B cell (primary cell): ENCODE measurements at regions not wholly inside any gene's neighbourhood (a gene's known extent, or its start where the extent isn't known, plus 50 kb on each side); places are given as distances from the start of the nearest gene placed in this dataset.

Experiments used
- ATAC-seq: fragments of 200-7000 bp; cut with Tn5 transposase; one replicate; pipeline ENCODE4 v1.10.0; 2021; ENCODE audit warnings: low read depth, mild to moderate bottlenecking, moderate number of reproducible peaks, moderate library complexity
- CTCF ChIA-PET: fragments of 350-600 bp; sonication (Branson Sonifier 250); formaldehyde crosslinking; loops from one replicate; lab custom pipeline; 2021; ENCODE audit warnings: antibody characterized with exemption, inconsistent platforms; lab: Charles Lee
- POLR2A ChIA-PET: fragments of 350-600 bp; sonication (Branson Sonifier 250); formaldehyde crosslinking; loops from one replicate; lab custom pipeline; 2021; ENCODE audit warnings: antibody characterized with exemption; lab: Charles Lee
- DNase-seq: peaks from one replicate; pipeline ENCODE4 v3.0.0; 2013
- H2AFZ ChIP-seq: 2 replicates; pipeline ENCODE4 v1.6.1; 2012; ENCODE audit warnings: mild to moderate bottlenecking, low read depth, low read length; ENCODE audit not compliant: insufficient read depth, poor library complexity, severe bottlenecking
- H3K27ac ChIP-seq, 2 donors: 1 replicate in 1 of 2; 2 replicates in 1 of 2; pipeline ENCODE4 v1.5.1; 2012 to 2013; ENCODE audit warnings: low read length in 2 of 2, mild to moderate bottlenecking in 2 of 2, moderate library complexity in 1 of 2
- H3K27me3 ChIP-seq, 4 experiments: fragments of 200-600 bp in 1 of 4; sonication (generic) in 1 of 4; replicated peaks in 1 of 4; 1 replicate in 2 of 4; 2 replicates in 2 of 4; pipeline versions ENCODE4 v1.6.1 to v1.7.0; 2013 to 2016; ENCODE audit warnings: low read length in 3 of 4, mild to moderate bottlenecking in 2 of 4, mixed read lengths in 1 of 4, moderate library complexity in 1 of 4; ENCODE audit not compliant: insufficient read depth in 4 of 4, control insufficient read depth in 3 of 4; ENCODE audit errors: control extremely low read depth in 1 of 4
- H3K36me3 ChIP-seq, 2 experiments: replicated peaks in 1 of 2; 1 replicate in 1 of 2; 2 replicates in 1 of 2; pipeline versions ENCODE4 v1.6.1 to v1.7.1; 2013; ENCODE audit warnings: low read length in 1 of 2; ENCODE audit not compliant: insufficient read depth in 2 of 2, control insufficient read depth in 1 of 2; ENCODE audit errors: control extremely low read depth in 1 of 2, extremely low read depth in 1 of 2
- H3K4me1 ChIP-seq, 2 donors: fragments of 200-600 bp in 1 of 2; sonication (generic) in 1 of 2; 1 replicate in 1 of 2; 2 replicates in 1 of 2; pipeline versions ENCODE4 v1.5.1 to v1.6.1; 2013 to 2017; ENCODE audit warnings: low read length in 2 of 2; ENCODE audit not compliant: control insufficient read depth in 2 of 2, insufficient read depth in 2 of 2
- H3K4me2 ChIP-seq: replicated peaks from 2 replicates; pipeline ENCODE3; 2012; ENCODE audit warnings: mild to moderate bottlenecking, low read depth, low read length; ENCODE audit not compliant: poor library complexity, severe bottlenecking
- H3K4me3 ChIP-seq, 5 experiments: fragments of 200-600 bp in 1 of 5; sonication (generic) in 1 of 5; 1 replicate in 3 of 5; 2 replicates in 2 of 5; pipeline versions ENCODE4 v1.5.1 to v1.7.0; 2011 to 2016; ENCODE audit warnings: low read length in 4 of 5, mild to moderate bottlenecking in 4 of 5, low read depth in 2 of 5, control low read depth in 1 of 5, moderate library complexity in 1 of 5; ENCODE audit not compliant: insufficient read depth in 1 of 5; ENCODE audit errors: control extremely low read depth in 1 of 5, extremely low read depth in 1 of 5
- H3K79me2 ChIP-seq: fragments of 200-600 bp; sonication (generic); one replicate; pipeline ENCODE4 v1.6.0; 2016; ENCODE audit warnings: low read length; ENCODE audit not compliant: control insufficient read depth, insufficient read depth
- H3K9ac ChIP-seq: fragments of 200-600 bp; sonication (generic); 2 replicates; pipeline ENCODE4 v1.6.1; 2017; ENCODE audit warnings: mild to moderate bottlenecking, low read length, moderate library complexity
- H3K9me3 ChIP-seq, 3 donors: one replicate each; pipeline versions ENCODE4 v1.6.1 to v1.7.1; 2013; ENCODE audit warnings: low read length in 2 of 3; ENCODE audit not compliant: control insufficient read depth in 2 of 3, insufficient read depth in 1 of 3; ENCODE audit errors: control extremely low read depth in 1 of 3
- H4K20me1 ChIP-seq: 2 replicates; pipeline ENCODE4 v1.6.0; 2012; ENCODE audit warnings: mild to moderate bottlenecking, low read length; ENCODE audit not compliant: insufficient read depth, control insufficient read depth, poor library complexity, severe bottlenecking
- H3K27ac Mint-ChIP-seq: one replicate; pipeline ENCODE4 v1.8.0; 2021; ENCODE audit warnings: mixed read lengths
- H3K27me3 Mint-ChIP-seq: one replicate; pipeline ENCODE4 v1.8.0; 2021; ENCODE audit warnings: mixed read lengths
- H3K4me1 Mint-ChIP-seq: one replicate; pipeline ENCODE4 v1.8.0; 2021; ENCODE audit warnings: mixed read lengths
- H3K4me3 Mint-ChIP-seq: one replicate; pipeline ENCODE4 v1.8.0; 2021; ENCODE audit warnings: mixed read lengths
- H3K9me3 Mint-ChIP-seq: one replicate; pipeline ENCODE4 v1.8.0; 2022; ENCODE audit warnings: mixed read lengths; ENCODE audit not compliant: insufficient read depth
- CTCF ChIP-seq: fragments of 200-600 bp; IDR thresholded peaks from one replicate; pipeline ENCODE4 v1.8.0; 2022; ENCODE audit warnings: antibody characterized with exemption, mild to moderate bottlenecking
- EZH2 ChIP-seq: IDR thresholded peaks from 2 replicates; pipeline ENCODE4 v1.6.1; 2012; ENCODE audit warnings: borderline replicate concordance, low read depth, mild to moderate bottlenecking, moderate library complexity, low read length; ENCODE audit not compliant: insufficient read depth, poor library complexity, severe bottlenecking
- WGBS: methylation state at CpG from one replicate; pipeline ENCODE4 v1.1.5; 2013; ENCODE audit warnings: missing lambda C conversion rate; ENCODE audit not compliant: insufficient coverage; 5-methylcytosine and 5-hydroxymethylcytosine counted together
- intact Hi-C: fragments of 100-400 bp; cut with micrococcal nuclease; formaldehyde crosslinking; loops from one replicate; pipeline ENCODE4 v1.10.0; 2022

DNA sequence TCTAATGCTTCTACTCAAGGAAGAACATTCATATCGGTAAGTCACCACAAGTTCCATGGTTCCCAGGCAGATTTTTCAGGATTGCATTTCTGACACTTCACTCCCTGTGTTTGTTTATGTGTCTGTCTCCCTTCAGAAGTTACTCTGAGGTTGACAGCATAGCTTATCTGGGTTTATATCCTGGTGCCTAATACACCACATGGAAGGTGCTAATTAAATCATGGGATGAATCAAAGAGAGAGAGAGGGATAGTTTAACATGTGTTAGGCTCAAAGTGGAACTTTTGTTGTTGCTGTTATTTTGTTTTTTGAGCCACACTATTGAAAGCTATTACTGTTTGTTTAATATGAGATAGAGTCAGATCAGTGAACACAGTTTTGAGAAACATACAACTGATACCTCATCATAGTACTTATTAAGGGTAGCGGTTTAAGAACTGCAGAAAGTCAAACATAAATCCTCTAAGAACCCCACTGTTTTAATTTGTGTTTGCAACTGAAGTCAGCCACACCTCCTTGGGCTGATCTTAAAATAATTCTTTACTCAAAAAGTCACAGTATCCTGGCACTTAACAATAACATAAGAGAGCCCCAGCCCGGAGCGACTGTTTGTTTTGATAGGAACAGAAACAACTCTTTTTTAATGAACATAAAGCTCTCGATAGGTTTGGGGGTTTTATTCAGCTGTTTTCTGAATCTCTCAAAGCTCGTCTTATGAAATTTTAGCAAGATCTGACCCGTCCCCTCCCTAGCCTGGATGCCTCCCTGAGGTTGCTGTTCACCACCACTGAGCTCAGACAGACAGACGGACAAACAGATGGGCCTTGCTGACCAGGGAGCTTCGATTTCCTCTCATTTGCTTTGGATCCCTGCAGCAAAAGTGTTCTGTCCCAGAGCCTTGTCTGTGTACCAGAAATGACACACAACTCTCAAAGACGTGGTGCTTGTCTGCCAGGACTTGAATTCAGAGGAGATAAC, 98.3 kb upstream of the MYOCD start:
- peaks cover 4% of the 10 kb centered on the region for H3K9me3 Mint-ChIP-seq
- POLR2A ChIA-PET = no interaction called here
- TF ChIP-seq EZH2 = no peak
- no peak for TF ChIP-seq CTCF
- ATAC-seq (no peak), DNase-seq (no peak)
- H4K20me1 ChIP-seq = no peaks in the 10 kb centered on the region
- no peak overlapping the region for H3K4me3 ChIP-seq
- CTCF ChIA-PET = no interaction called here
- no peaks in the 10 kb centered on the region for H3K9me3 ChIP-seq
- H3K27ac Mint-ChIP-seq = no peak overlapping the region
- no peaks in the 10 kb centered on the region for H3K4me1 ChIP-seq
- H3K36me3 ChIP-seq = no peaks in the 10 kb centered on the region
- no peak overlapping the region for H3K27ac ChIP-seq
- no peaks in the 10 kb centered on the region for H3K79me2 ChIP-seq
- no peaks in the 10 kb centered on the region for H3K4me1 Mint-ChIP-seq
- H2AFZ ChIP-seq = no peak overlapping the region
- no peak overlapping the region for H3K9ac ChIP-seq
- no peak overlapping the region for H3K4me2 ChIP-seq
- WGBS = 70% methylated on average over 6 of the region's 10 CpGs
- intact Hi-C loops = no loop called here
- H3K4me3 Mint-ChIP-seq = no peak overlapping the region
- H3K27me3 ChIP-seq = no peaks in the 10 kb centered on the region
- H3K27me3 Mint-ChIP-seq = peaks cover 14% of the 10 kb centered on the region
